ENCODE measurements at regions not wholly inside any gene's neighbourhood (a gene's known extent, or its start where the extent isn't known, plus 50 kb on each side); places are given as distances from the start of the nearest gene placed in this dataset.

GRCh38 chr4:30956916-30957315, 236.7 kb downstream of the PCDH7 start:
- H3K79me2 ChIP-seq (ENCODE audit: insufficient read depth, low read length) = no peaks in the 10 kb centered on the region
- intact Hi-C loops (cut with micrococcal nuclease) = no loop called here
- 80% methylated on average over 2 of the region's 6 CpGs for WGBS (ENCODE audit: insufficient coverage)
- Mint-ChIP-seq H3K27me3 (ENCODE audit: low read depth in 3 of 3) (no peaks in the 10 kb centered on the region), H3K9me3 (peaks cover 0 to 1% (median 0%) of the 10 kb centered on the region in 7 donors), H3K4me1 (no peaks in the 10 kb centered on the region), H3K4me3 (no peak overlapping the region), H3K27ac (no peak overlapping the region), H3K36me3 (no peaks in the 10 kb centered on the region)
- no peaks in the 10 kb centered on the region for H3K36me3 ChIP-seq (replicated peaks in 1 of 2; ENCODE audit: control insufficient read depth in 1 of 2, insufficient read depth in 2 of 2, low read length in 2 of 2)
- no peak overlapping the region for H3K4me2 ChIP-seq (replicated peaks; ENCODE audit: extremely low read depth, low read length, poor library complexity, severe bottlenecking)
- no peaks in the 10 kb centered on the region for H4K20me1 ChIP-seq (ENCODE audit: insufficient read depth, low read length)
- no peaks in the 10 kb centered on the region for H3K27me3 ChIP-seq (ENCODE audit: control insufficient read depth in 2 of 2, insufficient read depth in 2 of 2, low read length in 2 of 2)
- no peak overlapping the region for H2AFZ ChIP-seq (ENCODE audit: insufficient read depth, low read depth, low read length, poor library complexity, severe bottlenecking)
- no peaks in the 10 kb centered on the region for H3K4me1 ChIP-seq (ENCODE audit: control insufficient read depth in 1 of 2, insufficient read depth in 2 of 2, low read length in 2 of 2)
- no peak overlapping the region for H3K27ac ChIP-seq (ENCODE audit: low read depth in 1 of 2, low read length in 2 of 2)
- no peak for DNase-seq
- no peak overlapping the region for H3K9ac ChIP-seq (ENCODE audit: insufficient read depth, low read length, poor library complexity, severe bottlenecking)
- TF ChIP-seq CTCF (IDR thresholded peaks at IDR 0.05) = no peak
- H3K9me3 ChIP-seq (replicated peaks in 1 of 2; ENCODE audit: control insufficient read depth in 1 of 2, insufficient read depth in 1 of 2, low read length in 2 of 2) = no peaks in the 10 kb centered on the region
- no peak overlapping the region for H3K4me3 ChIP-seq (replicated peaks in 1 of 3; ENCODE audit: low read depth in 2 of 3, low read length in 3 of 3)

GRCh38 chr4:30957706-30958105, 237.5 kb downstream of the PCDH7 start:
- 80% methylated on average over 1 of the region's 4 CpGs for WGBS (ENCODE audit: insufficient coverage)
- no peak overlapping the region for H2AFZ ChIP-seq (ENCODE audit: insufficient read depth, low read depth, low read length, poor library complexity, severe bottlenecking)

More at GRCh38 chr4:30957706-30958105, 237.5 kb downstream of the PCDH7 start:
- no peaks in the 10 kb centered on the region for H3K27me3 ChIP-seq (ENCODE audit: control insufficient read depth in 2 of 2, insufficient read depth in 2 of 2, low read length in 2 of 2)
- Mint-ChIP-seq H3K27me3 (ENCODE audit: low read depth in 3 of 3) (no peaks in the 10 kb centered on the region), H3K9me3 (peaks cover 0 to 1% (median 0%) of the 10 kb centered on the region in 7 donors), H3K27ac (no peak overlapping the region), H3K36me3 (no peaks in the 10 kb centered on the region), H3K4me3 (no peak overlapping the region), H3K4me1 (no peaks in the 10 kb centered on the region)
- H3K4me3 ChIP-seq (replicated peaks in 1 of 3; ENCODE audit: low read depth in 2 of 3, low read length in 3 of 3) = no peak overlapping the region
- no peaks in the 10 kb centered on the region for H3K9me3 ChIP-seq (replicated peaks in 1 of 2; ENCODE audit: control insufficient read depth in 1 of 2, insufficient read depth in 1 of 2, low read length in 2 of 2)
- H3K36me3 ChIP-seq (replicated peaks in 1 of 2; ENCODE audit: control insufficient read depth in 1 of 2, insufficient read depth in 2 of 2, low read length in 2 of 2) = no peaks in the 10 kb centered on the region
- intact Hi-C loops (cut with micrococcal nuclease) = no loop called here
- H3K9ac ChIP-seq (ENCODE audit: insufficient read depth, low read length, poor library complexity, severe bottlenecking) = no peak overlapping the region
- no peak overlapping the region for H3K4me2 ChIP-seq (replicated peaks; ENCODE audit: extremely low read depth, low read length, poor library complexity, severe bottlenecking)
- no peak overlapping the region for H3K27ac ChIP-seq (ENCODE audit: low read depth in 1 of 2, low read length in 2 of 2)
- H3K4me1 ChIP-seq (ENCODE audit: control insufficient read depth in 1 of 2, insufficient read depth in 2 of 2, low read length in 2 of 2) = no peaks in the 10 kb centered on the region
- DNase-seq = no peak
- TF ChIP-seq CTCF (IDR thresholded peaks at IDR 0.05) = no peak
- no peaks in the 10 kb centered on the region for H3K79me2 ChIP-seq (ENCODE audit: insufficient read depth, low read length)
- H4K20me1 ChIP-seq (ENCODE audit: insufficient read depth, low read length) = no peaks in the 10 kb centered on the region
